ENCODE measurements at regions not wholly inside any gene's neighbourhood (a gene's known extent, or its start where the extent isn't known, plus 50 kb on each side); places are given as distances from the start of the nearest gene placed in this dataset.
"Not testable (repeated sequence)": the region's sequence is repeated elsewhere in the genome, so short reads cannot be mapped to it uniquely, and the experiment has no call there.

DNA sequence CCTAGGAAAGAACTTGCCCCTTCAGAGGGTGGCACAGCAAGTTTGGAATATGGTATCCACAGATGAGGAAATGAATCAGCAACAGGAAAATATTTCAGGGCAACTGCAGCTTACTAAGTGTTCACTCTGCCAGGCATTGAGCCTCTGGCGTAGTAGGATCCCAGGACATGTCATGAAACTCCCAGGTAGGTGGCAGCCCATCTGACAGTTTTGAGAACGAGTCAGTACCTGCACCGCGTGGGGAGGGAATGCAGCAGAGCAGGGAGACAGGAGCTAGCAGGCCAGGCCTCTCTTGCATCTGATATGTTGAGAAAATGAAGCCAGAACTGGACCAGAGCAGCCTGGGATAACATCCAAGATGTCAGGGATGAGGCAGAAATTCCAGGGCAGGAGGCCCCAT, 208.6 kb downstream of the BCL2L11 start:
- H3K4me3 Mint-ChIP-seq; H3K27me3 ChIP-seq (ENCODE audit: insufficient read depth, low read length, poor library complexity, severe bottlenecking); H3K27me3 Mint-ChIP-seq; H3K36me3 ChIP-seq (ENCODE audit: insufficient read depth, low read length); H3K4me1 Mint-ChIP-seq; DNase-seq; H3K27ac ChIP-seq (ENCODE audit: low read depth, low read length); H3K9me3 Mint-ChIP-seq; H3K4me3 ChIP-seq (ENCODE audit: low read length); POLR2A ChIA-PET; H3K36me3 Mint-ChIP-seq; H3K9me3 ChIP-seq (ENCODE audit: low read length); H3K4me1 ChIP-seq (ENCODE audit: insufficient read depth, low read length); CTCF ChIA-PET; H3K27ac Mint-ChIP-seq: not testable (repeated sequence)

GRCh38 chr2:111331099-111331724, 210.5 kb downstream of the BCL2L11 start:
- H3K27me3 Mint-ChIP-seq; H3K4me1 Mint-ChIP-seq; H3K9me3 ChIP-seq (ENCODE audit: low read length); H3K4me3 Mint-ChIP-seq; H3K27me3 ChIP-seq (ENCODE audit: insufficient read depth, low read length, poor library complexity, severe bottlenecking); CTCF ChIA-PET; H3K9me3 Mint-ChIP-seq; H3K36me3 ChIP-seq (ENCODE audit: insufficient read depth, low read length); POLR2A ChIA-PET; H3K27ac ChIP-seq (ENCODE audit: low read depth, low read length); H3K27ac Mint-ChIP-seq; DNase-seq; H3K36me3 Mint-ChIP-seq; H3K4me3 ChIP-seq (ENCODE audit: low read length); H3K4me1 ChIP-seq (ENCODE audit: insufficient read depth, low read length): not testable (repeated sequence)

DNA sequence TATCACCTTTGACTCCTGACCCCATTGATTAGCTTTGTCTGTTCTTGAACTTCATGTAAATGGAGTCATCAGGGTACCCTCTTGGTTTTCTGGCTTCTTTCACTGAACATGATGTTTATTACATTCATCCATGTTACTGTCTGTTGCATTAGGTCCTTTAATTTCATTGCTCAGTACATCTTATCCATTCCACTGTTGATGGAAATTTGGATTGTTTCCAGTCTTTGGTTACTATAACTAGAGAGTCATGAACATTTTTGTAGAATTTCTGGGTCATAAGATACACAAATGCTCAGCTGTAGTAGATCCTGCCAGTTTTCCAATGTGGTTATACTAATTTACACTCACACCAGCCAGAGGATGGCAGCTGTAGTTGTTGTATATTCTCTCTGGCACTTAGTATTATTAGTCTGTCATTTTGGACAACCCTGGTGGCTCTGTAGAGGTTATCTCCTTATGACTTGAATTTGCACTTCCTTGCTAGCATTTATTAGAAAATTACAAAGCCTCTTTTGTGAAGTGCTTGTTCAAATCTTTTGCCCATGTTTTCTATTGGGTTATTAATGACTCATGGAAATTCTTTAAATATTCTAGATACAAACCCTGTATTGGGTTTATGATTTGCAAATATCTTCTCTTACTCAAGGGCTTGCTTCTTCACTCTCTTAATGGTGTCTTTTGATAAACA, 214.7 kb downstream of the BCL2L11 start:
- POLR2A ChIA-PET; H3K4me1 Mint-ChIP-seq; H3K27me3 ChIP-seq (ENCODE audit: insufficient read depth, low read length, poor library complexity, severe bottlenecking): not testable (repeated sequence)

DNA sequence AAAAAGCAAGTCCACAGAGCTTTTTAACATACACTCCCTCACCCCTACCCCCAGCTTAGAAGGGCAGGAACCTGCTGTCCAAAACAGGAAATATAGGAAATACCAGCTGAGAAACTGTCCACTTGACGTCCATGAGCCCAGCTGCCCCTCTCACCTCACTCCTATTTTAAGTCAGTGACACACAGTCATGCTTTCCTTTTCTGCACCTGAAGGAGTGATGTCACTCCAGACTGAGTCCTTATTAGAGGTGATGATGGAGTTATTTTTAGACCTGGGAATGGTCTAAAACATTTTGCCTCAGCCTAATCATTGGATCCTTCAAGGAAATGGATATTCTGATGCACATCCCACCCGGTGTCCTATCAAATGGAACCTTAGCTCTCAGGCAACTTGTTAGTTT, 217.8 kb downstream of the BCL2L11 start:
- H3K4me3 ChIP-seq (ENCODE audit: low read length); DNase-seq; POLR2A ChIA-PET; H3K9me3 ChIP-seq (ENCODE audit: low read length); H3K36me3 Mint-ChIP-seq; H3K27ac ChIP-seq (ENCODE audit: low read depth, low read length); H3K4me1 Mint-ChIP-seq; H3K27me3 Mint-ChIP-seq; H3K9me3 Mint-ChIP-seq; H3K4me3 Mint-ChIP-seq; H3K27ac Mint-ChIP-seq; H3K4me1 ChIP-seq (ENCODE audit: insufficient read depth, low read length); H3K27me3 ChIP-seq (ENCODE audit: insufficient read depth, low read length, poor library complexity, severe bottlenecking); H3K36me3 ChIP-seq (ENCODE audit: insufficient read depth, low read length); CTCF ChIA-PET: not testable (repeated sequence)

More for the DNA sequence above, 214.7 kb downstream of the BCL2L11 start:
- H3K36me3 ChIP-seq (ENCODE audit: insufficient read depth, low read length); H3K27ac ChIP-seq (ENCODE audit: low read depth, low read length); H3K27me3 Mint-ChIP-seq; H3K9me3 ChIP-seq (ENCODE audit: low read length); H3K27ac Mint-ChIP-seq; H3K4me1 ChIP-seq (ENCODE audit: insufficient read depth, low read length); H3K9me3 Mint-ChIP-seq; H3K36me3 Mint-ChIP-seq; H3K4me3 ChIP-seq (ENCODE audit: low read length); CTCF ChIA-PET; DNase-seq; H3K4me3 Mint-ChIP-seq: not testable (repeated sequence)

GRCh38 chr2:111339476-111339875, 218.8 kb downstream of the BCL2L11 start:
- H3K27ac ChIP-seq (ENCODE audit: low read depth, low read length); H3K9me3 ChIP-seq (ENCODE audit: low read length); POLR2A ChIA-PET; H3K4me1 Mint-ChIP-seq; DNase-seq; H3K36me3 ChIP-seq (ENCODE audit: insufficient read depth, low read length); H3K27ac Mint-ChIP-seq; H3K4me3 ChIP-seq (ENCODE audit: low read length); H3K9me3 Mint-ChIP-seq; H3K27me3 Mint-ChIP-seq; H3K27me3 ChIP-seq (ENCODE audit: insufficient read depth, low read length, poor library complexity, severe bottlenecking); H3K36me3 Mint-ChIP-seq; H3K4me1 ChIP-seq (ENCODE audit: insufficient read depth, low read length); CTCF ChIA-PET; H3K4me3 Mint-ChIP-seq: not testable (repeated sequence)

DNA sequence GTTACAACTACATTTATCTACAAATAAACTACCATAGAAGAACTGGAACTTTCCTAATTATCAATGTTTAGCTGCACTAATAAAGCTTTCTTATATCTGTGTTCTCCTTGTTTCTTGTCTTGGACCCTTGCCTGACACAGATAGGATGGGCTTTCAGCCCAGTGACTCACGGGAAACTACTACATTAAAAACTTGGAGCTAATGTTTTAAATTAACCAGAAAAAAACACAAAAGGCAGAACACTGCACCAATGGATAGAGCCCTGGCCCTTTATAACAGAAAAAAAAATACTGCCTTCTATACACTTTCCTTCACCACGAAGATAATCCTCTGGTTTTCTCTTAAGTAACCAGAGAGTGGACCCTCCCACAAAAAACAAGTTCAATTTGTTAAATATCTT, 223.9 kb downstream of the BCL2L11 start:
- H3K27ac Mint-ChIP-seq; H3K36me3 ChIP-seq (ENCODE audit: insufficient read depth, low read length); H3K27me3 Mint-ChIP-seq; H3K36me3 Mint-ChIP-seq; CTCF ChIA-PET; H3K27ac ChIP-seq (ENCODE audit: low read depth, low read length); H3K9me3 ChIP-seq (ENCODE audit: low read length); H3K4me3 Mint-ChIP-seq; H3K4me1 Mint-ChIP-seq; H3K9me3 Mint-ChIP-seq; H3K4me1 ChIP-seq (ENCODE audit: insufficient read depth, low read length); POLR2A ChIA-PET; DNase-seq; H3K27me3 ChIP-seq (ENCODE audit: insufficient read depth, low read length, poor library complexity, severe bottlenecking); H3K4me3 ChIP-seq (ENCODE audit: low read length): not testable (repeated sequence)

GRCh38 chr2:111345439-111345838, 224.7 kb downstream of the BCL2L11 start:
- CTCF ChIA-PET; H3K4me3 Mint-ChIP-seq; H3K9me3 Mint-ChIP-seq; DNase-seq; H3K27ac ChIP-seq (ENCODE audit: low read depth, low read length); H3K4me3 ChIP-seq (ENCODE audit: low read length); H3K27ac Mint-ChIP-seq; H3K27me3 Mint-ChIP-seq; H3K4me1 Mint-ChIP-seq; H3K4me1 ChIP-seq (ENCODE audit: insufficient read depth, low read length); POLR2A ChIA-PET; H3K36me3 ChIP-seq (ENCODE audit: insufficient read depth, low read length); H3K36me3 Mint-ChIP-seq; H3K27me3 ChIP-seq (ENCODE audit: insufficient read depth, low read length, poor library complexity, severe bottlenecking); H3K9me3 ChIP-seq (ENCODE audit: low read length): not testable (repeated sequence)

GRCh38 chr2:111346018-111346930, 225.6 kb downstream of the BCL2L11 start:
- H3K4me1 Mint-ChIP-seq, POLR2A ChIA-PET, H3K27ac Mint-ChIP-seq: not testable (repeated sequence)

More at GRCh38 chr2:111346018-111346930, 225.6 kb downstream of the BCL2L11 start:
- H3K4me1 ChIP-seq (ENCODE audit: insufficient read depth, low read length); H3K27me3 ChIP-seq (ENCODE audit: insufficient read depth, low read length, poor library complexity, severe bottlenecking); H3K9me3 Mint-ChIP-seq; H3K9me3 ChIP-seq (ENCODE audit: low read length); H3K36me3 Mint-ChIP-seq; H3K36me3 ChIP-seq (ENCODE audit: insufficient read depth, low read length); H3K4me3 ChIP-seq (ENCODE audit: low read length); H3K4me3 Mint-ChIP-seq; DNase-seq; CTCF ChIA-PET; H3K27ac ChIP-seq (ENCODE audit: low read depth, low read length); H3K27me3 Mint-ChIP-seq: not testable (repeated sequence)

Measured in CD8-positive, alpha-beta memory T cell (primary cell).